GM19023 (cell line): ENCODE measurements at regions not wholly inside any gene's neighbourhood (a gene's known extent, or its start where the extent isn't known, plus 50 kb on each side); places are given as distances from the start of the nearest gene placed in this dataset.

Experiments used
- ATAC-seq: cut with Tn5 transposase; IDR thresholded peaks from one replicate; pipeline ENCODE4 v1.9.1; 2021; ENCODE audit warnings: mild to moderate bottlenecking, moderate library complexity; ENCODE audit not compliant: unreplicated experiment

DNA sequence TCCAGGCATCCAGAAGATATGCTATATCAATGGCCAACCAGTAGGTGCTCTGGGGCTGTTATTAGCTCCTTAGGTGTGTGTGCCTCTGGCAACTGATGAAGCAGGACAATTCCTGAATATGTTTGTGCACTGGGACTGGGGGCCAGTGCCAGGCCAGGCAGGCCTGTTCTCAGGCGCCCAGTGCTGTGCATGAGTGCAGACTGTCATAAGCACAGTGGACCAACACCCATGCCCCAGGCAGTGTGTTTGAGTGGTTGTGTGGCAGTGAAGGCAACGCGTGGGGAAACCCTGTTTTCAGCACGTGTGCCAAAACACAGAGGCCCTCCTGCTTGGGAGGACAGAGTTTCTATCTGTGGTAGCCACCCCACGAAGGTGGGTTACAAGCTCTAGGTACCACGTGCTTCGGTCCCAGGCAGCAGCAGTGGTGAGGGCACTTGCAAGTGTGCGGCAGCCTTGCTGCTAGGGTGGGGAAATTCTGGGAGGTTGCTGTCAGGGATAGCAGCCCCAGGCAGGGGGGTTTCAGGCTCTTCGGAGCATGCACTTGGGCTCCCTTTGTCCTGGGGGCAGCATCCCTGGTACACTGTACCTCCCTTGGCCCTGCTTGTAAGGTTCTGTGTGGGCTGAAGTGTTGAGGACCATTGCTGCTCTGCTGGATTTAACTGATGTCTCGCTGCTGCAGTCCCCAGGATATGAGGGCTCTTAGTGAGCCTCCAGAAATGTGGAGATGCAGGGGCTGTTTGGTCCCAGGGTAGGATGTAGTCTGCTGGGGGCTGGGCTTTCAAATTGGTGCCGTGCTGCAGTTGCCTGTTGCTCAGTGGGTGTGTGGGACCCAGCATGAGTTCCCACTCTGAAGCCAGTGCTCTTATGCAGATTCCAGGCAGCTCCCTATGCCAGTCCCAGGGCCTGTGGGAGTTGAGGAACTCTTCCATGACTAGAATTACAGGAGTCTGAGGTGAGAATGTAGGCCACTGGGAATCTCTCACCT, 280.9 kb downstream of the RPRM start:
- ATAC-seq, result no peak

DNA sequence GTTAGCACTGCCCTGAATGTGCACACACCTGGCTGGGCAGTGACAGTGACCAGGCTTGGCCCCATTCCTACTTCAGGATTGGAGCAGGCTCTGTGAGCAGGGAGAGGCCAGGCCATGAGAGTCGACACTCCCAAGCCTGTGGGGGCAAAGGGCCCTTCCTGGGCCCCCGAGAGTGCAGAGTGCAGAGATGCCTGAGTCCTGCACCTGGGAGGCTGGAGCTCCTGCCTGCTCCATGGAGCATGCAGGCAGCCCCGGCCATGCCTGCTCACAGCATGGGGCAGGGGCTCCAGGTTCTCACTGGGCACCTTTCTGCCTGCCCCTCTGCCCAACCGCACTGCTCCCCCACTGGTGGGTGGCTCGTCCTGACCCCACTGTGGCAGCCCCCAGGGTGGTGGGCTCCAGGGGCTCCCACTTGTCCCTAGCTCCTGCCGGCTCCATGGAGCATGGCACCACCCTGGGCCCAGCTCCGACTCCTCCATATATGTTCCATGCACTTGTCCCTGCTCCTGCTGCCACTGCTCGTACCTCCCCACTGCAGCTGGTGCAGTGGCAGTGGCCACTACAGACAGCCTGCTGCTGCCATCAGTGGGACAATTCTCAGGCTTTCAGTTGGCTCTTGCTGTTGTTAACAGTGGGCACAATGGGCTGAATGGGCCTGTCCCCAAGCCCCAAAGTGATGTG, 282.0 kb downstream of the RPRM start:
- ATAC-seq, result no peak

DNA sequence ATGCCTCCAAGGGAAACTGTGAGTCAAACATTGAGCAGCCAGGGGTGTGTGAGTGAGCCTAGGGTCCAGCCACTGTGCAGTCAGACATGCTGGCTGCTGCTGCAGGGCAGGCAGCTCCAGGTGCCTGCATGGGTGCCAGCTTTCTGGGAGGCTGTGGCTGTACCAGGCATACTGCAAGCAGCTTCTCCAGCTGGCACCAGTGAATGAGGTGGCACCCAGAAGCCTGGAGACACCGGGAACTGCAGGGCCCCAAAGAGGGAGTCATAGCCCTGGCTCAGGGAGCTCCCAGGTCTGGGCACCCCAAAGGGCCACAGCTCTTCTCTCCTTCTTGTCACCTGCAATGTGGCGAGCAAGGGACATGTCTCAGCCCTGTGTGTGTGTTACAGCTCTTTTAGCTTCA, 283.2 kb downstream of the RPRM start:
- ATAC-seq, result no peak

DNA sequence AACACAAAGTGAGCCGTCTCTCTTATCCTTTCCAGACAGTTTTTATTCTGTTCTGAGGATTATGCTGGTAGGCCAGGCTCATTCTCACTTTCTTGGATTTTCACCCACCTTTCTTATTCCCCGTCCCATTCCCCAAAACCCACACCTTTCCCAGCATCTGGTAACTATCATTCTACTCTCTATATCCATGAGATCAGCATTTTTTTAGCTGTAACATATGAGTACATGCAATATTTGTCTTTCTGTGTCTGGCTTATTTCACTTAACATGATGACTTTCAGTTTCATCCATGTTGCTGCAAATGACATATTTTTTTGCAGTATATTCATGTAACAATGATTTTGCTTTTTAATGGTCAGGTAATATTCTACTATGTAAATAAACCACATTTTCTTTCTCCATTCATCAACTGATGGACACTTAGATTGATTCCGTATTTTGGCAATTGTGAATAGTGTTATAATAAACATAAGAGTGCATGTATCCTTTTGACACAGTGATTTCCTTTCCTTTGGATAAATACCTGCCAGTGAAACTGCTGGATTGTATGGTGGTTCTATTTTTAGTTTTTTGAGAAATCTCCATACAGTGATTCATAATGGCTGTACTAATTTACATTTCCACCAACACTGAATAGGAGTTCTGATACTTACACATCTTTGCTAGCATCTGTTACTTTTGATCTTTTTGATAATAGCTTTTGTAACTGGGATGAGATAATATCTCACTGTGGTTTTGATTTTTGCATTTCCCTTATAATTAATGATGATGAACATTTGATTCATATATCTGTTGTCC, 289.3 kb downstream of the RPRM start:
- no peak for ATAC-seq

DNA sequence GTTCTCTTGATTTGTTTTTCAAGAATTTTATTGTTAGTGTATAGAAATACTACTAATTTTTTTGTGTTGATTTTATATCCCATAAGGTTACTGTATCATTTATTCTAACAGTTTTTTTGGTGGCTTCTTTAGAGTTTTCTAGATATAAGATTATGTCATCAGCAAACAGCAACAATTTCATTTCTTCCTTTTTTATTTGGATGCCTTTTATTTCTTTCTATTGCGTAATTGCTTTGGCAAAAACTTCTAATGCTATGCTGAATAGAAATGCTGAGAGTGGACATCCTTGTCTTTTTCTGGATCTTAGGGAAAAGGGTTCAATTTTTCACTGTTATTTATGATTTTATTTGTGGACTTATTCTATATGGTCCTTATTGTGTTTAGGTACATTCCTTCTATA, 298.8 kb downstream of the RPRM start:
- ATAC-seq, result no peak

DNA sequence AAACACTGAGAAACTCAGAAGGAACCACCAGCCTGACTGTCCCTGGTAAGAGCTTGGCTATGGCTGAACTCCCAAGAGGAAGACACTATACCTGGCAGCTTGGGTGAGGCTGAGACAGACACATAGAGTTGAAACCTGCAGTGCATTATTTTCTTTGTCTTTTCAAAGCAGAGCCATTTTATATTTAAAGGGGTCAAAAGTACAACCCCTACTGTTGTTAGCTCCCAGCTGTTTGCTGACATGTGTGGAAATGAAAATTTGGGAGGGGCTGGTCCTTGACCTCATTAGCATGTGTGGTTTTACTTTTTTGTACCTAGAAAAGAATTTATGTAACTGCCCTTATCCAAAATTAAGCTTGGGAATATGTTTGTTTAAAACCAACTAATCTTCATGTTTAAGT, 309.0 kb downstream of the RPRM start:
- no peak for ATAC-seq

DNA sequence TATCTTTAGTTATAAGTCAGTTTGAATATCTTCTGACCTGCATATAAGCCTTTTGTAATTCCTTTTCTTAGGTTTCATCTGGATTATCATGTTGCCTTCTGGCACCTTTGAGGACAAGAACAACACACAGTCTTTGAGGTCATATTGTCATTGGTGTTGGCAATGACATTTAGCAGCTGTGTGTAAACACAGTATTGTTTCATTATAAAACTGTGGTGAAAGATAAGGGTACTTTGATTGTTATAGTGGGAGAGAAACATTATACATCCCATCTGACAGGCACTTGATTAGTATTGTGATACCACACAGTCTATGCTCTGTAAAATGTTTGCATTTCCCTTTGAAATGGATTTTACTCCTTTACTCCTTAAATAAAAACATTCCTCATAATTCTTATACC, 313.5 kb downstream of the RPRM start:
- ATAC-seq, result no peak

DNA sequence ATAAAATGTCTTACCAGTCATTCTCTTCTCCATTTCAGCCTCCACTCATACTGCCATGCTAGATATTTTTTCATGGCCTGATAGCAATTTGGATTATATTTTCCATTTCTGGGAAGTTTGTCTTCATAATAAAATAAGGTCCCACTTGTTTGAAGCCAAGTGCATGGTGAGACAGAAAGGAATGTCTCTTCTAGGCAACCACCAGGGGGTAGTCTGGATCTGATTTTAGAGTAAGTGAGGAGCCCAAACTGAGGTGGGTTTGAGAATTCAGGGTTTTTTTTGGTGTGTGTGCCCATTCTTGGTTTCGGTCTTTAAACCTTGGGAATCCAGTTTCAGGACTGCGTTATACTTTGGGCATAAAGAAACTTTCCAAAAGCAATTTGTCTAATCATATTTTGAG, 315.5 kb downstream of the RPRM start:
- ATAC-seq, result no peak

DNA sequence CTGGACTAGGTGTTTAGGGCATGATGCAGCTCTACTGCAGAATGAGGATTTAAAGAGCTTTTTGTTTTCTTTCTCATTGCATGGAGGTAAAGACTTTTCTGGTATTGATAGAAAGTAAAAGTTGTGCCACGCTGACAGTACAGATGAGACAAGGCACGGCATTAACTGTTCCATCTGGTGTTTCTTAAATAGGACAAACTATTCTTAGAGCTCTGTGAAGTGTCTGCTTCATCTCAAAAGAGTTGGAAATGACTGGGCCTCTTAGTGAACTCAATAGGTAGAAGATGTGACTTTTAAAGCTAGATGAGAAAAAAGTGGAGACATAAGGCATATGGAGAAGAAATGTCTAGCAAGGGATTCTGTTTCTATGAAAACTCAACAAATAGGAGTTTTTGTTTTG, 321.8 kb downstream of the RPRM start:
- ATAC-seq, result no peak

DNA sequence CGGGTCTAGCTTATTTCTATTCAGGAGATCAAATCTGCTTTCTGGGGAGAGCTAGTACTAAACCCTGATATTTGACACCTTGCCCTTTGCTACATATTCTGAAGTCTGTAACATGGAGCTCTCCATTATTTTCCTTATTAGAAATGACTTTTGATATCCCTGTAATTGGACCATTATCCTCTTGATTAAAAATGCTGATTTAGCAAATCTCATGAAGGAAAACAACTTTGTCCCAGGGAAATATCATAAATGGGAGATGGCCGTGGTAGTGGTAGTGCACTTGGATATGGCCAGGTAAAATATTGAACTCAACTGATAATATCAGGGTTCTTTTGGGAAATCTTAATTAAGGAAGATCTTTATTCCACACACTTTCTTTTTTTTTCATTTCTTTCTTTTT, 326.5 kb downstream of the RPRM start:
- no peak for ATAC-seq

DNA sequence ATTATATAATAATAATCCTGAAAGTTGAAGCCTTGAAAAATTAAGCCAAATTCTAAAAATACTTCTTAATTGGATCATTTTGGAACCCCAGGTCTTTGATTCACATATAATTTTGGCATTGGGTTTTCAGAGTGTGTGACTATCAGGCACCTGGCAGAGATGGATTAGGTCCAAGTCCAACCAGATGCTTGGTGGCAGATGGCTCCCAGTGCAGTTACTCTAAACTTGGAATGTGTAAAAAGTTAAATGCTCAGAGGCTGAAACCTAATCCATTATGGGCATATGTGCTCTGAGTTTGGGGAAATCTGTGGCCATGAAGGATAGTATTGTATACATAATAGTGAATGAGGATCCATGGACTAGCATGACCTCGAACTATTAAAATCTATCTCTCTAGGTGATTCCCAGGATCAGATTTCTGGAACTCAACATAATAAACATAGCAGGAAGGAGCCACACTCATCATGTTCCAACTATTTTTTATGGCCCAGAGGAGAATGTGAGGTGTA, 333.0 kb downstream of the RPRM start:
- no peak for ATAC-seq

DNA sequence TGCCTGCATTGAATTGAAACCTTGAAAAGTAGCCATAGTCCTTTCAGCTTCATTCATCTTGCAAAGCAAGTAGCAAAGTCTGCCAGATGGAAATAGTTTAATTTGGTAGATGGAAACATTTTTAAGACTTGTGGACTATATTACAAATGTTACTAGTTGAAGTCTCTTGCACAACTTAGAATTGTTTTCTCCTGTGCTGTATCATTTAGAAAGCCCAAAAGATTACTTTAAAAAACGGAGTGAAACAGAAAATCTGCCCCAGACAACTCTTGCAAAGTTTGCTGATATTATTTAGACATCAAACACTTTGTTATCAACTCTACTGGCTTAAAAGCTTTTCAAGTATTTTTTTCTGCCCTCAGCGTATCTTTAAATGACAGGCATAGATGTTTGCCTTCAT, 335.0 kb downstream of the RPRM start:
- no peak for ATAC-seq

DNA sequence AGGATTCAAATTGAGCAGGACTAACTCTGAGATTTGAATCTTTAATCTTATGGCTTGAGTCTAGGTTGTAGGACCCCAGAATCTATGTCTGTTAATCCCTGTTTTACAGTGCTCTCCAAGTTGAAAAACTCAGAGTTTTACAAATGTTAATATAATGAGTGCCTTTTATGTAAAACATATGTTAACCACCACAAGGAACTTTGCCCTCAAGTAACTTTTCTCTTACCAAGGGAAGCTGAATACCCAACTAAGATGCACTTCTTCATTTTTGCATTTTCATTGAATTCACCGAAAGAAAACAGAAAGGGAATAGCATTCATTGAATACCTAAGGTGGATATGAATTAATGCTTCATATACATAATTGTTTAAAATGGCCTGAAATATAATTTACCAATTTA, 338.1 kb downstream of the RPRM start:
- no peak for ATAC-seq

DNA sequence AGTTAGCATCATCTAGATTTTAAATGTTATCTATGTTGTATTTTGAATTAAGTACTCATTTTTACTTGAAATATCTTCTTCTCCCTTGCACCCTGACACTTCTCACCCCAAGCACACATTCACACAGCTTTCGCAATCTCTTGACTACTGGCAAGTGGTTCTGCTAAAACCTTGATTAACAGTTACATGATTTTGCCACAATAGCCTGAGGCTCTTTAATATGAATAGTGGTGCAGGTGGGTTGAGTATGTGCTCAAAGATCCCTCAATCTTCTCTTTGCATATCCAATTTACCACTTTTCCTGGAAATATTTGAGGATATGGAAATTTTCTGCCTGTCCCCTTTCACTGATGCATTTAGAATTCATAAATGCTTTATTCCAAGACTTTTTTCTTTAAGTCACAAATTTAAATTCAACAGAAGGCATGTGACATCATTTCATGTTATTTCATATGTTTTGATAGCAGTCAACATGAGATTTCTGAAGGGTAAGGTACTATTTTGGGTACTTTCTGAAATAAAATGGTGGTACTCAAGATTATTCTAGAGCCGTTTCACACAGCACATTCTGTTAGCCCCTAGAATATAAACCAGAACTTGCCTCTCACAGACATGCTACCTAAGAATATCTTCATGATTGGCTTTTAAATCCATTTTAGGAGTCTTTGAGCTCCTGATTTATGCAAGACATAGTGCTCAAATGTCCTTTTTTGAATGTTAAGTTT, 339.7 kb downstream of the RPRM start:
- no peak for ATAC-seq

DNA sequence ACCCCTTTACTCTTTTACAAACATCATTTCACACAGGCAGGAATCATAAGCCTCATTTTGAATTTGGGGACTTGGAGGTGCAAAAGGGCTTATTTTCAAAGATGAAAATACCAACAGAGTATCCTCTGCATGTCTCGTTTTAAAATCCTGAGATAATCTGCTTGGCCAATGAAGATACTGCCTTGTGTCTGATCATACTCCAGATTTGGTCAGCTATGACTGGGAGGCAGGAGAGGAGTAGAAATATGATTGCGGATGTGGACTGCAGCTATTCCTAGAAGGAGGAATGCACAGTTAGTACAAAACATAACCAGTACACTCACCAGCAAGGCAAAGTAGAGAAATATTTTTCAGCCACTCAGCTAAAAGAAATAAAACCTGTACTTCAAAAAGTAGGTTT, 342.3 kb downstream of the RPRM start:
- ATAC-seq, result no peak

DNA sequence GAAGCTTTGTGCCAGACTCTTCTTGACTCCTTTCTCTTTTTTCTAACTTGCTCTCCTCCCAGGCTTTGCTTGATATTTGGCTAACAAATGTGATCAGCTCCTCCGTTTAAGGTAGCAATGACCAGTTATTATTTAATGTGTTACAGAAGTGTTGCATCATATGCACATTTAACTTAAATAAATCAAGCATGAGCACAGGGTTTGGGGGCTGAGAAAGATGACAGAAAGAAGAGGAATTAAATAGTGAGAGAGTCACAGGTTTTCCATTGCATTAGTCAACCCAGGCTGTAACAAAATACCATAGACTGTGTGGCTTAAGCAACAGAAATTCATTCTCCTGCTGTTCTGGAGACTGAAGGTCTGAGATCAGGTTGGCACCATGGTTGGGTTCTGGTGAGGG, 343.8 kb downstream of the RPRM start:
- no peak for ATAC-seq

DNA sequence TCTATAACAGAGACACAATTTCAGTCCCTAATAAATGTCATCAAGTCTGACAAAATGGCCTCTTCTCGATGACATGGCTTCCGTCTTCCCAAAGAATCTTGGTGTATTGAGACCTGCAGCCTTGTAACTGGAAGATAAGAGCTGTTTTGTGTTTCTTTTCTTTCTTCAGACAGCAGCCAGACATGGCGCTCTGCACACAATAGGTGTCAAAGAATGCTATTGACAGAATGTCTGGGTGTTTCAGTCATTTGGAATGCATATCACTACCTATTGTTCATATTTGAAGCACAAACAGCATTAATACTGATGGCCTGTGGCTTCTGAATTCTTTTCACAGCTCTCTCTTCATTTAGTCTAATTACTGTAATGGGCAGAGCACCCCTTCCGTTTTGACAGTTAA, 344.8 kb downstream of the RPRM start:
- ATAC-seq, result no peak

DNA sequence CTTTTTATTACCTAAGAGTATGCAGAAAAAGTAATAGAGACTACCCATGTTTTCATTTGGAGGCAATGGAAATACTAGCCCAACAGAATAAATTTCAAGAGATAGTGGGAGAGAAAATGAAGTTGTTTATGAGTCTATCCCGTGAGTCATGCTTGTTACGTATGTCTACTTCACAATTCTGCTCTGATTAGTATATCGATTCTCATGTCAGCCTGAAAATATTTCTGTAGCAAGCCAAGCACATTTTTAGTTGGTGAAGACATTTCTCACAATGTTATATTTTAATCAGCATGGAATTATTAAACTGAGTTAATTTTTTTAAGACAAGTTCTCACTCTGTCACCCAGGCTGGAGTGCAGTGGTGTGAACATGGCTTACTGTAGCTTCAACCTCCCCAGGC, 346.1 kb downstream of the RPRM start:
- ATAC-seq, result no peak

DNA sequence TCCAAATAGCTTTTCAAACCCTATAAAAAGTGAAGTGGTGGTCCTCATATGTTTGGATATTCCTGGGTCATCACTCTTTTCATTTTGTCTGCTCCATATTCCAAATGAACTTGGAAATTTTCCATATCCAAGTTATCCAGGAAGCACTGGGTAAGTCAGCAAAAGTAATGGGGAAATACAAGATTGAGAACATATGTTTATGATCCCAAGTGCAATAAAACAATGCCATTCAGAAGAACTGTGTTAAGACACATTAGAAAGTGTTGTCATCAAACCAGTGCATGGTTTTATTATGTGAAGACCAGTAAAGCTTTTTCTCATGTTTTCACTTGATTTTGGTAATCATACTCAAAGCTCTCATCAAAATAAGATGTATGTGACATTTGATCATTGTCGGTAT, 363.4 kb downstream of the RPRM start:
- ATAC-seq, result no peak

DNA sequence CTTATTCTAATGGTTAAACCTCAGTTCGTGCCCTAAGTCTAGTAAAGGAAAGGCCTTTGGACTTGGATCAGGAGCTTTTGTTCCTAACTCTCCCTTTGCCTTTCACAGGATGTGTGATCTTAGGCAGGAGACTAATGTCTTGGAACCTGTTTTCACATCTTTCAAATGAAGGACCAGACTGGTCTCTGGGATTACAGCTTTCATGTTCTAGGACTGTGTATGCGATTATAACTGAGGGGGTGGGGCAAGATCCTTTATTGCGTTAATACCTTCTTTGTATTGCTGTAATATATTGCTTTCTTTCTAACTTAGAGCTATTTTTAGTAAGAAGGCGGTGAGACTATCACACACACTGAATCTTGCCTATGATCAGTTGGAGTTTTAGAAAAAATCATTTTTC, 368.1 kb downstream of the RPRM start:
- no peak for ATAC-seq

DNA sequence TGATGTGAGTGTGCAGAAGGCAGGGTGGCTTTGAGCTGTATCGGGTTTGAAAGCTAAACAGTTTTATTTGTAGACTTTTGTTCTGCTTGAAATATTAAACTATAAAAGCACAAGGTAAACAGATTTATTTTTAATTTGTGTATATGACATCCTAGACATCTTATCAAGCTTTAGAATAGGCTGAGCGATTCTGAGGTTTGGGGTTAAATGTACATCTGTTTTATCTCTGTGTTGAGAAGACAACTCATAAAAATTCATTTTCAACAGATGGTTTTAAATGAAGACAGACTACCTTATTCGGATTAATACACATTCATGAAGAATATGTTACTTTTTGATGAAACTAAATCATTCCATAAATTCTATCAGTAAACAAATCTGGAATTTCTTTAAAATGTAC, 368.8 kb downstream of the RPRM start:
- ATAC-seq, result no peak
